IMR-90 (cell line): ENCODE measurements at regions not wholly inside any gene's neighbourhood (a gene's known extent, or its start where the extent isn't known, plus 50 kb on each side); places are given as distances from the start of the nearest gene placed in this dataset.

Experiments
- ATAC-seq: fragments of 200-7000 bp; cut with Tn5 transposase; 2 replicates; pipeline ENCODE4 v1.9.1; 2020; ENCODE audit warnings: low read depth, mild to moderate bottlenecking, moderate library complexity
- BruUV-seq: library from RNA; stranded (reverse); fragments of 400-500 nt; replicated peaks from 2 replicates; lab custom pipeline; 2021; lab: Mats Ljungman, UMichigan
- CTCF ChIA-PET: fragments of 300-600 bp; formaldehyde crosslinking; extraction: SDS; loops from one replicate; lab custom pipeline; 2021; ENCODE audit warnings: antibody characterized with exemption; lab: Yijun Ruan, JAX
- POLR2A ChIA-PET: fragments of 300-600 bp; sonication (Branson Sonifier 250); formaldehyde crosslinking; loops from one replicate; lab custom pipeline; 2022; ENCODE audit warnings: antibody characterized with exemption; ENCODE audit not compliant: unreplicated experiment; lab: Charles Lee
- DNase-seq: peaks from one replicate; pipeline ENCODE4 v3.0.0; 2013
- H2AFZ ChIP-seq: replicated peaks from 2 replicates; pipeline ENCODE3; 2013; ENCODE audit warnings: low read length, mild to moderate bottlenecking; ENCODE audit not compliant: poor library complexity
- H2AK5ac ChIP-seq: 2 replicates; pipeline ENCODE4 v1.6.1; 2013; ENCODE audit warnings: low read depth, low read length, inconsistent platforms
- H2AK9ac ChIP-seq: replicated peaks from 2 replicates; pipeline ENCODE3; 2013; ENCODE audit warnings: mild to moderate bottlenecking, low read depth, low read length, moderate library complexity; ENCODE audit not compliant: poor library complexity
- H2BK120ac ChIP-seq: 2 replicates; pipeline ENCODE4 v1.6.1; 2013; ENCODE audit warnings: low read depth, low read length, inconsistent platforms
- H2BK15ac ChIP-seq: 3 replicates; pipeline ENCODE4 v1.6.1; 2013; ENCODE audit warnings: low read depth, low read length, inconsistent platforms
- H2BK20ac ChIP-seq: 2 replicates; pipeline ENCODE4 v1.6.1; 2013; ENCODE audit warnings: low read depth, mild to moderate bottlenecking, inconsistent platforms, low read length, moderate library complexity
- H2BK5ac ChIP-seq: 2 replicates; pipeline ENCODE4 v1.6.1; 2013; ENCODE audit warnings: mild to moderate bottlenecking, low read depth, low read length, inconsistent platforms; ENCODE audit not compliant: poor library complexity, severe bottlenecking
- H3K14ac ChIP-seq: replicated peaks from 2 replicates; pipeline ENCODE4 v1.6.1; 2013; ENCODE audit warnings: low read depth, low read length, inconsistent platforms
- H3K18ac ChIP-seq: 2 replicates; pipeline ENCODE4 v1.6.1; 2013; ENCODE audit warnings: low read depth, low read length, control low read depth
- H3K23ac ChIP-seq: 2 replicates; pipeline ENCODE4 v1.6.1; 2013; ENCODE audit warnings: low read depth, low read length, inconsistent platforms
- H3K27ac ChIP-seq: 2 replicates; pipeline ENCODE4 v1.5.1; 2013; ENCODE audit warnings: mild to moderate bottlenecking, control low read depth, low read length; ENCODE audit not compliant: insufficient read depth
- H3K27me3 ChIP-seq: 2 replicates; pipeline ENCODE4 v1.6.1; 2013; ENCODE audit warnings: low read length; ENCODE audit not compliant: control insufficient read depth, insufficient read depth
- H3K36me3 ChIP-seq: 2 replicates; pipeline ENCODE4 v1.6.1; 2013; ENCODE audit warnings: low read length, mixed read lengths; ENCODE audit not compliant: control insufficient read depth, insufficient read depth
- H3K4ac ChIP-seq: 2 replicates; pipeline ENCODE4 v1.6.1; 2013; ENCODE audit warnings: low read depth, low read length, inconsistent platforms
- H3K4me1 ChIP-seq: 2 replicates; pipeline ENCODE4 v1.6.1; 2013; ENCODE audit warnings: low read length, mixed read lengths; ENCODE audit not compliant: control insufficient read depth, insufficient read depth
- H3K4me2 ChIP-seq: 2 replicates; pipeline ENCODE4 v1.6.1; 2013; ENCODE audit warnings: low read depth, mild to moderate bottlenecking, control low read depth, low read length, moderate library complexity
- H3K4me3 ChIP-seq: 2 replicates; pipeline ENCODE4 v1.5.1; 2013; ENCODE audit warnings: low read depth, mild to moderate bottlenecking, control low read depth, low read length, moderate library complexity; ENCODE audit not compliant: insufficient read depth
- H3K56ac ChIP-seq: 2 replicates; pipeline ENCODE4 v1.6.1; 2013; ENCODE audit warnings: low read length, inconsistent platforms; ENCODE audit not compliant: insufficient read depth; ENCODE audit errors: extremely low read depth
- H3K79me1 ChIP-seq, 2 experiments: 2 replicates each; pipeline ENCODE4 v1.6.1; 2013; ENCODE audit warnings: low read length in 2 of 2, inconsistent platforms in 1 of 2, low read depth in 1 of 2
- H3K9ac ChIP-seq: 2 replicates; pipeline ENCODE4 v1.6.1; 2013; ENCODE audit warnings: low read depth, low read length, control low read depth
- H3K9me1 ChIP-seq: 2 replicates; pipeline ENCODE4 v1.6.1; 2013; ENCODE audit warnings: low read length, inconsistent platforms; ENCODE audit not compliant: insufficient read depth
- H3K9me3 ChIP-seq: 2 replicates; pipeline ENCODE4 v1.6.1; 2013; ENCODE audit warnings: low read length; ENCODE audit not compliant: control insufficient read depth, insufficient read depth
- H4K20me1 ChIP-seq: 2 replicates; pipeline ENCODE4 v1.6.1; 2013; ENCODE audit warnings: low read length, inconsistent platforms; ENCODE audit not compliant: insufficient read depth
- H4K5ac ChIP-seq: 2 replicates; pipeline ENCODE4 v1.6.1; 2013; ENCODE audit warnings: mild to moderate bottlenecking, low read depth, low read length, control low read depth
- H4K8ac ChIP-seq, 2 experiments: 2 replicates each; pipeline ENCODE4 v1.6.1; 2013; ENCODE audit warnings: low read depth in 2 of 2, low read length in 2 of 2, control low read depth in 1 of 2, inconsistent platforms in 1 of 2
- H4K91ac ChIP-seq: 2 replicates; pipeline ENCODE4 v1.6.1; 2013; ENCODE audit warnings: low read depth, low read length, inconsistent platforms; ENCODE audit not compliant: insufficient read depth
- BHLHE40 ChIP-seq: fragments of 150-350 bp; IDR thresholded peaks from 2 replicates; pipeline ENCODE4 v1.6.1; 2016; ENCODE audit warnings: mild to moderate bottlenecking, low read depth, low read length
- ELK1 ChIP-seq: fragments of 150-350 bp; IDR thresholded peaks from 2 replicates; pipeline ENCODE4 v1.6.1; 2016; ENCODE audit warnings: low read depth, mild to moderate bottlenecking, low read length, moderate library complexity, borderline replicate concordance
- FOS ChIP-seq: fragments of 150-350 bp; IDR thresholded peaks from 2 replicates; pipeline ENCODE4 v1.6.1; 2016; ENCODE audit warnings: low read depth, low read length
- NFE2L2 ChIP-seq: fragments of 150-350 bp; IDR thresholded peaks from 2 replicates; pipeline ENCODE4 v1.6.1; 2016; ENCODE audit warnings: low read depth, mild to moderate bottlenecking, low read length
- RAD21 ChIP-seq: IDR thresholded peaks from 2 replicates; pipeline ENCODE4 v1.6.1; 2012; ENCODE audit warnings: low read length, improper control_type of control experiment
- RCOR1 ChIP-seq: IDR thresholded peaks from 2 replicates; pipeline ENCODE4 v1.6.1; 2012; ENCODE audit warnings: mild to moderate bottlenecking, low read length, improper control_type of control experiment; ENCODE audit not compliant: insufficient replicate concordance
- WGBS, 2 experiments: methylation state at CpG; one replicate each; pipeline versions ENCODE4 v1.1.5 to v1.1.7; 2013; ENCODE audit warnings: missing lambda C conversion rate in 2 of 2; ENCODE audit not compliant: insufficient read length in 1 of 2; ENCODE audit errors: extremely low coverage in 2 of 2; 5-methylcytosine and 5-hydroxymethylcytosine counted together
- dilution Hi-C: fragments of 300-500 bp; cut with HindIII; formaldehyde crosslinking; loops from one replicate; pipeline ENCODE4 v1.14.3; 2018; ENCODE audit warnings: low sequenced_read_pairs; ENCODE audit not compliant: unreplicated experiment
- in situ Hi-C: fragments of 300-500 bp; cut with MboI; formaldehyde crosslinking; loops from 3 replicates; pipeline ENCODE4 v1.14.3; 2019; ENCODE audit warnings: low sequenced_read_pairs, inconsistent platforms, mixed read lengths
- intact Hi-C: fragments of 100-400 bp; cut with micrococcal nuclease; formaldehyde crosslinking; loops from 2 replicates; pipeline ENCODE4 v1.10.0; 2022

- no TSS peak for BruUV-seq
- CTCF ChIA-PET, result interaction anchor here (0.6 kb wide), 1 partner anchor 416 kb away, joined by 3 read pairs; no protein-coding TSS in a partner anchor
Observed at GRCh38 chr12:116673681-116674111, 64.2 kb downstream of the SPRING1 start.

More at GRCh38 chr12:116673681-116674111, 64.2 kb downstream of the SPRING1 start:
- Histone ChIP-seq H2BK5ac (no peak overlapping the region), H3K23ac (no peak overlapping the region), H3K9me1 (no peaks in the 10 kb centered on the region), H2AK5ac (no peak overlapping the region), H2BK20ac (no peak overlapping the region), H3K36me3 (no peaks in the 10 kb centered on the region), H4K5ac (no peak overlapping the region), H3K27me3 (peaks cover 3% of the 10 kb centered on the region), H2AFZ (no peak overlapping the region), H4K91ac (no peak overlapping the region), H3K4ac (no peak overlapping the region), H3K27ac (no peak overlapping the region), H3K9ac (no peak overlapping the region), H2AK9ac (no peak overlapping the region), H3K4me1 (peaks cover 2% of the 10 kb centered on the region; the same call in 1 of the 2 replicates), H3K9me3 (no peaks in the 10 kb centered on the region), H4K20me1 (no peaks in the 10 kb centered on the region), H3K18ac (no peak overlapping the region), H3K56ac (no peak overlapping the region), H3K79me1 (no peaks in the 10 kb centered on the region), H4K8ac (no peak overlapping the region), H3K4me2 (no peak overlapping the region), H2BK120ac (no peak overlapping the region), H3K14ac (no peak overlapping the region), H2BK15ac (no peak overlapping the region), H3K4me3 (no peak overlapping the region)
- dilution Hi-C loops (no loop called here), in situ Hi-C loops (no loop called here), intact Hi-C loops (no loop called here)
- WGBS, 2 experiments, result 75% methylated on average over 3 of the region's 8 CpGs; no CpG with 5 or more reads in 1 of the 2 experiments
- POLR2A ChIA-PET, result no interaction called here
- DNase-seq, result no peak
- no peak for ATAC-seq
- TF ChIP-seq RAD21 (no peak), FOS (no peak), NFE2L2 (no peak), BHLHE40 (no peak), ELK1 (no peak), RCOR1 (no peak)
